ENCODE measurements at regions not wholly inside any gene's neighbourhood (a gene's known extent, or its start where the extent isn't known, plus 50 kb on each side); places are given as distances from the start of the nearest gene placed in this dataset.
"Not testable (repeated sequence)": the region's sequence is repeated elsewhere in the genome, so short reads cannot be mapped to it uniquely, and the experiment has no call there.

DNA sequence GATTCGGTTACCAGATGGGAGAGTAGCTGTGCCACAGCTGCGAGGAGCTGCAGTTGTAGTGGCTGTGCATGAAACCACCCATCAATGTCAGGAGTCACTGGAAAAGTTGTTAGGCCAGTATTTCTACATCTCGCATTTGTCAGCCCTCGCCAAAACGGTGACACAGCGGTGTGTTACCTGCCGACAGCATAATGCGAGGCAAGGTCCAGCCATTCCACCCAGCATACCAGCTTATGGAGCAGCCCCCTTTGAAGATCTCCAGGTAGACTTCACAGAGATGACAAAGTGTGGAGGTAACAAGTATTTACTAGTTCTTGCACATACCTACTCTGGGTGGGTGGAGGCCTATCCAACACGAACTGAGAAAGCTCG, 82.8 kb upstream of the TANC1 start:
- H3K27ac ChIP-seq (ENCODE audit: low read depth, low read length); H3K27me3 ChIP-seq (ENCODE audit: control insufficient read depth, insufficient read depth, low read length, poor library complexity, severe bottlenecking); H3K4me3 ChIP-seq (ENCODE audit: low read length); H3K36me3 Mint-ChIP-seq (ENCODE audit: low read depth); H3K9me3 Mint-ChIP-seq; H3K27ac Mint-ChIP-seq; H3K4me1 ChIP-seq (ENCODE audit: control insufficient read depth, insufficient read depth, low read length); H3K9me3 ChIP-seq (ENCODE audit: control insufficient read depth, low read length); H3K9ac ChIP-seq (ENCODE audit: extremely low read depth, low read length, poor library complexity, severe bottlenecking); DNase-seq; H3K4me3 Mint-ChIP-seq; H3K27me3 Mint-ChIP-seq (ENCODE audit: insufficient read depth); H3K36me3 ChIP-seq (ENCODE audit: control insufficient read depth, insufficient read depth, low read length): not testable (repeated sequence)
- 91 to 97% methylated on average over 7 to 10 of the region's 10 CpGs for WGBS, 2 experiments (ENCODE audit: insufficient coverage in 1 of 2, insufficient read length in 1 of 2)
- H3K4me1 Mint-ChIP-seq = peaks cover 16% of the 10 kb centered on the region

DNA sequence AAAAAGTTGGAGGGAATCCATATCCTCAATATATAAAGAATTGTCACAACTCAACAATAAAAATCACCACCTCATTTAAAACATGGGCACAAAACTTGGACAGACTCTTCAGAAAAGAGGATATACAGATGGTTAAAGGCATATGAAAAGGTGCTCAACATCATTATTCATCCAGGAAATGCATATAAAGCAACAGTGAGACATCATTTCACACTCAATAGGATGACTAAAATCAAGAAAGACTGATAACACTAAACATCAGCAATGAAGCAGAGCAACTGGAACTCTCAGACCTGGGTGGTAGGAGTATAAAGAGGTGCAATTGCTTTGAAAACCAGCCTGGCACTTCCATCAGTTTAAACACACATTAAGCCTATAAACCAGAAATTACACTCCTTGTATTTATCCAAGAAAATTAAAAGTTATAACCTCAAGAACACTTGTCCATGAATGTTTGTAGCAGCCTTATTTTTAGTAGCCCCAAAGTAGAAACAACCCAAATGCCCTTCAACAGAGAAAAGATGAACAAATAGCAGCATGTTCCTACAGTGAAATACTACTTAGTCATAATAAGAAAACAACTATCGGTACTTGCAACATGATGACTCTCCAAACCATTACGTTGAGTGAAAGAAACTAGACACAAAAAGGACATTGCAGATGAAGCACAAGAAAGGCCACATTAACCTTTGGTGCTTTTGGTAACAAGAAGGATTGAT, 79.1 kb upstream of the TANC1 start:
- Mint-ChIP-seq H3K9me3 (peaks cover 7% of the 10 kb centered on the region), H3K36me3 (ENCODE audit: low read depth) (no peaks in the 10 kb centered on the region), H3K27ac (no peak overlapping the region), H3K27me3 (ENCODE audit: insufficient read depth) (no peaks in the 10 kb centered on the region), H3K4me3 (no peak overlapping the region), H3K4me1 (peaks cover 11% of the 10 kb centered on the region)
- H3K36me3 ChIP-seq (ENCODE audit: control insufficient read depth, insufficient read depth, low read length) = no peaks in the 10 kb centered on the region
- no peaks in the 10 kb centered on the region for H3K4me1 ChIP-seq (ENCODE audit: control insufficient read depth, insufficient read depth, low read length)
- no peak overlapping the region for H3K27ac ChIP-seq (ENCODE audit: low read depth, low read length)
- no peak overlapping the region for H3K4me3 ChIP-seq (ENCODE audit: low read length)
- peaks cover 6% of the 10 kb centered on the region for H3K9me3 ChIP-seq (ENCODE audit: control insufficient read depth, low read length)
- H3K27me3 ChIP-seq (ENCODE audit: control insufficient read depth, insufficient read depth, low read length, poor library complexity, severe bottlenecking) = no peaks in the 10 kb centered on the region
- TF ChIP-seq, protein P1, sequence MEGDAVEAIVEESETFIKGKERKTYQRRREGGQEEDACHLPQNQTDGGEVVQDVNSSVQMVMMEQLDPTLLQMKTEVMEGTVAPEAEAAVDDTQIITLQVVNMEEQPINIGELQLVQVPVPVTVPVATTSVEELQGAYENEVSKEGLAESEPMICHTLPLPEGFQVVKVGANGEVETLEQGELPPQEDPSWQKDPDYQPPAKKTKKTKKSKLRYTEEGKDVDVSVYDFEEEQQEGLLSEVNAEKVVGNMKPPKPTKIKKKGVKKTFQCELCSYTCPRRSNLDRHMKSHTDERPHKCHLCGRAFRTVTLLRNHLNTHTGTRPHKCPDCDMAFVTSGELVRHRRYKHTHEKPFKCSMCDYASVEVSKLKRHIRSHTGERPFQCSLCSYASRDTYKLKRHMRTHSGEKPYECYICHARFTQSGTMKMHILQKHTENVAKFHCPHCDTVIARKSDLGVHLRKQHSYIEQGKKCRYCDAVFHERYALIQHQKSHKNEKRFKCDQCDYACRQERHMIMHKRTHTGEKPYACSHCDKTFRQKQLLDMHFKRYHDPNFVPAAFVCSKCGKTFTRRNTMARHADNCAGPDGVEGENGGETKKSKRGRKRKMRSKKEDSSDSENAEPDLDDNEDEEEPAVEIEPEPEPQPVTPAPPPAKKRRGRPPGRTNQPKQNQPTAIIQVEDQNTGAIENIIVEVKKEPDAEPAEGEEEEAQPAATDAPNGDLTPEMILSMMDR (conservative IDR thresholded peaks at IDR 0.05) = no peak
- no peak for DNase-seq
- no peak overlapping the region for H3K9ac ChIP-seq (ENCODE audit: extremely low read depth, low read length, poor library complexity, severe bottlenecking)
- 96 to 98% methylated on average over 2 of the region's 2 CpGs for WGBS, 2 experiments (ENCODE audit: insufficient coverage in 1 of 2, insufficient read length in 1 of 2)

DNA sequence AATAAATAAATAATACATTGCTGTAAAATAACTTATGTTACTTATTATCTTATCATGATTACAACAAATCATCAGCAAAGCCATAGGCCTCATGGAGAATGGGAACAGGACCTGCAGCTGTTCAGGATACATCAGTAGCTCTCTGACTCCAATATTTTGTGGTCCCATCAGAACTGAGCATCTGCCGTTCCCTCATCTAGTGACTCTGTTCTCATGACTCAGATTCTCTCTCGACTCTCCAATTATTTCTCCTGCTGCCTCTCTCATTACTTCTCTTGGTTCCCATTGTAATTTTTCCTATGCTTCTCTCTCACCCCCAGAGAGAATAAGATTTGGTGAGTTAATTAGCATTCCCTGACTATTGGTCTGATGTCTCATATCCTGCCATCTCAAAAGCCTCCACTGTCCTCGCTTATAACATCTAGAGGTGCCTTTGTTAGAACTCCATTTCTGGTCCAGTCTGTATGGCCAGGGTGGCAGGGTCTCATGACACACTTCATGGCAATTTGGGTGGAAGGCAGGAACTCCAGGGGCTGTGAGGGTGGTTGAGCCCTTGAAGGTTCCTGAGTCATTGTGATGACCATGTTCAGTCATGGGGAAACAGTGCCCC, 78.0 kb upstream of the TANC1 start:
- 89 to 97% methylated on average over 3 of the region's 3 CpGs for WGBS, 2 experiments (ENCODE audit: insufficient coverage in 1 of 2, insufficient read length in 1 of 2)
- Histone ChIP-seq H3K36me3 (ENCODE audit: control insufficient read depth, insufficient read depth, low read length) (no peaks in the 10 kb centered on the region), H3K4me1 (ENCODE audit: control insufficient read depth, insufficient read depth, low read length) (no peaks in the 10 kb centered on the region), H3K27ac (ENCODE audit: low read depth, low read length) (no peak overlapping the region), H3K4me3 (ENCODE audit: low read length) (no peak overlapping the region), H3K9ac (ENCODE audit: extremely low read depth, low read length, poor library complexity, severe bottlenecking) (no peak overlapping the region), H3K27me3 (ENCODE audit: control insufficient read depth, insufficient read depth, low read length, poor library complexity, severe bottlenecking) (no peaks in the 10 kb centered on the region), H3K9me3 (ENCODE audit: control insufficient read depth, low read length) (peaks cover 6% of the 10 kb centered on the region)
- Mint-ChIP-seq H3K4me3 (no peak overlapping the region), H3K9me3 (peaks cover 7% of the 10 kb centered on the region), H3K27me3 (ENCODE audit: insufficient read depth) (no peaks in the 10 kb centered on the region), H3K4me1 (peaks cover 4% of the 10 kb centered on the region), H3K36me3 (ENCODE audit: low read depth) (no peaks in the 10 kb centered on the region), H3K27ac (no peak overlapping the region)
- no peak for DNase-seq
- TF ChIP-seq, protein P1 (conservative IDR thresholded peaks at IDR 0.05) = no peak

Measured in endodermal cell (in vitro differentiated cells).